ENCODE measurements at regions not wholly inside any gene's neighbourhood (a gene's known extent, or its start where the extent isn't known, plus 50 kb on each side); places are given as distances from the start of the nearest gene placed in this dataset.

DNA sequence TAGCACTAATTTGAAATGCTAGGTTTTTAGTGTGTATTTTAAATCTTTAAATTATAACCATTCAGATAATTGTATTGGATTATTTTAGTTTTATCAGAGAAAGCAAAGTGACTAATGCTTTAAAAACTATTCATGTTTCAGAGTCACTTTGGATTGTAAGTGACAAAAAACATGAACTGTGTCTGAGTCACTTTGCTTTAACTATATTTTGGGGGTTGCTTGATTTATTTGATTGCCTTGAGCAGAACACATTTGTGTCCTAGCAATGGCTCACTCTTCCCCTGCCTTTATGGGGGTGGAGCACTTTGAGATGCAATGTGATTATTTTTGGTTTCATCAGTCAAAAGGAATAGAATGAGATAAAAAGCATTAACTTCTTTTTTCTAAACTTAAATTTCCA lies 188.4 kb upstream of the ARX start:
- DNase-seq (ENCODE audit: low read depth): no peak
- no peak overlapping the region for H3K4me3 ChIP-seq (ENCODE audit: low read depth, low read length)
- no peak for TF ChIP-seq CTCF (IDR thresholded peaks at IDR 0.05; ENCODE audit: low read depth, low read length, missing control alignments)

GRCh38 chrX:25202827-25203226 lies 187.1 kb upstream of the ARX start:
- TF ChIP-seq CTCF (IDR thresholded peaks at IDR 0.05; ENCODE audit: low read depth, low read length, missing control alignments): no peak
- H3K4me3 ChIP-seq (ENCODE audit: low read depth, low read length): no peak overlapping the region
- DNase-seq (ENCODE audit: low read depth): no peak

DNA sequence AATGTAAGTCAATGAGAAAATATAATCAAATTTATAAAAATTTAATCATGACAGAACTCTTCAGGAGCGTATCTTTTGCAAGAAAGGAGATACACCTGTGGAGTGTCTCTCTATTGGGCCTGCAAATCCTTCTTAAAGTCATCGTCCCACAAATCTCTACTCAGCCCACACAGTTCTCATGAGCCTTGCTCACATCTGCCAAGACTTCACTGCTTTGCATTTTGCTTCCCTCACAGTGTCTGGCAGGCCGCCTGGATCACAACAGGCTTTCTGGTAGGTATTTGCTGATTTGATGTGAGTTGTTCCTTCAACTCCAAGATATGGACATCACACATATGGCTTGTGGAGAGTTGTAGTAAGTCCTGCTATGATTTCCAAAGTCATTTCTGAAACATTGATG lies 183.1 kb upstream of the ARX start:
- no peak for TF ChIP-seq CTCF (IDR thresholded peaks at IDR 0.05; ENCODE audit: low read depth, low read length, missing control alignments)
- no peak for DNase-seq (ENCODE audit: low read depth)
- no peak overlapping the region for H3K4me3 ChIP-seq (ENCODE audit: low read depth, low read length)

- TF ChIP-seq CTCF (IDR thresholded peaks at IDR 0.05; ENCODE audit: low read depth, low read length, missing control alignments): no peak
- H3K4me3 ChIP-seq (ENCODE audit: low read depth, low read length): no peak overlapping the region
- no peak for DNase-seq (ENCODE audit: low read depth)
Measured at GRCh38 chrX:25198253-25198652, 182.5 kb upstream of the ARX start.

- no peak for TF ChIP-seq CTCF (IDR thresholded peaks at IDR 0.05; ENCODE audit: low read depth, low read length, missing control alignments)
- no peak for DNase-seq (ENCODE audit: low read depth)
- H3K4me3 ChIP-seq (ENCODE audit: low read depth, low read length): no peak overlapping the region
Measured at GRCh38 chrX:25196221-25196620, 180.5 kb upstream of the ARX start.

DNA sequence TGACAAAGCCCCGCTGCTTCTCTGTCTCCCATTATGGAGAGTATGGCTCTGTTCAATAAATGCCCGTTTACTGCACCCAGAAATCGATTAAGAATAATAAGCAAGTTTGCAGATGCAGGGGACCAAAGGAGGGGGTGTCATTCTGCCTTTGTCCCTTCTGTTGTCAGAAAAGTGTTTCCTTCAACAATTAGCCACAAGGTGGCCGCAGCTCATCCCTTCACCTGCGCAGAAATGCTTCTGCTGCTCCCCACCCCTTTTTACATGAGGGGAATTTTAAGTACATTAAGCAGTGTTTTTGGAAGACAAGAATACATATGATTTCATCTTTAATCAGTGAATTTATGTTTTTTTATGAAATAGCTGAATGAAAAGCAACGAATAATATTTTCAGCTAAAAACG lies 175.6 kb upstream of the ARX start:
- DNase-seq (ENCODE audit: low read depth): no peak
- peak; percentile 10 for TF ChIP-seq CTCF (IDR thresholded peaks at IDR 0.05; ENCODE audit: low read depth, low read length, missing control alignments)
- H3K4me3 ChIP-seq (ENCODE audit: low read depth, low read length): no peak overlapping the region

GRCh38 chrX:25181775-25182174 lies 166.0 kb upstream of the ARX start:
- no peak for TF ChIP-seq CTCF (IDR thresholded peaks at IDR 0.05; ENCODE audit: low read depth, low read length, missing control alignments)
- DNase-seq (ENCODE audit: low read depth): no peak

More at GRCh38 chrX:25181775-25182174, 166.0 kb upstream of the ARX start:
- H3K4me3 ChIP-seq (ENCODE audit: low read depth, low read length): no peak overlapping the region

Data from GM12864 (cell line).